GM19455 (cell line): ENCODE measurements at regions not wholly inside any gene's neighbourhood (a gene's known extent, or its start where the extent isn't known, plus 50 kb on each side); places are given as distances from the start of the nearest gene placed in this dataset.
A peak's percentile ranks its signal among the peaks of the same experiment; 100 is the strongest.

Experiments
- ATAC-seq: cut with Tn5 transposase; IDR thresholded peaks from one replicate; pipeline ENCODE4 v1.9.1; 2021; ENCODE audit not compliant: unreplicated experiment

DNA sequence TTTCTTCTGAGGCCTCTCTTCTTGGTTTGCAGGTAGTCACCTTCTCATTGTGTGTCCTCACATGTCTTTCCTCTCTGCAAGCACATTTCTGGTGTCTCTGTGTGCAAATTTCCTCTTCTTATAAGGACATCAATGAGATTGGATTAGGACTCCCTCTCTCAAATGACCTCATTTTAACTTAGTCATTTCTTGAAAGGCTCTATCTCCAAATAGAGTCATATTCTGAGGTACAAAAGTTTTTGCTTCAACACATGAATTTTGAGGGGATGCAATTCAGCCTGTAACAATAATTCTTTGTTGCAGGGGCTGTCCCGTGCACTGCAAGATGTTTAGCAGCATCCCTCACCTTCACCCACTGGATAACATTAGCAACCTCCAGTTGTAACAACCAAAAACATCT lies 115.0 kb upstream of the DCBLD2 start:
- no peak for ATAC-seq

DNA sequence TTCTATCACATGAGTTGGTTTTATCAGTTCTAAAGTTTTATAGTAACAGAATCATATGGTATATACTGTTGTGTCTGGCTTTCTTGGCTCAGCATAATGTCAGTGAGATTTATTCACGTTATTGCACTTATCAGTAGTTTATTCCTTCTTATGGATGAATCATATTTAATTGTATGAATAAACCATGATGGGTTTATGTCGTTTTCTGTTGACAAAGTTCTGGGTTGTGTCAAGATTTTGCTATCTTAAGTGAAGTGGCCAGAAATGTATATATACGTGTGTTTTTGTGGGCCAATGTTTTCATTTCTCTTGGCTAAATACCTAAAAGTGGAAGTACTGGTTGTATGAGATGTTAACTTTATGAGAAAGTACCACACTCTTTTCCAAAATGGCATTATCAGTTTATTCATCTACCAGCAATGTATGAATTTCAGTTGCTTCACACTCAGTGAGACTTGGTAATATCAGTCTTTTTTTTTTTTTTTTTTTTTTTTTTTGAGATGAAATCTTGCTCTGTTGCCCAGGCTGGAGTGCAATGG lies 112.4 kb upstream of the DCBLD2 start:
- no peak for ATAC-seq

DNA sequence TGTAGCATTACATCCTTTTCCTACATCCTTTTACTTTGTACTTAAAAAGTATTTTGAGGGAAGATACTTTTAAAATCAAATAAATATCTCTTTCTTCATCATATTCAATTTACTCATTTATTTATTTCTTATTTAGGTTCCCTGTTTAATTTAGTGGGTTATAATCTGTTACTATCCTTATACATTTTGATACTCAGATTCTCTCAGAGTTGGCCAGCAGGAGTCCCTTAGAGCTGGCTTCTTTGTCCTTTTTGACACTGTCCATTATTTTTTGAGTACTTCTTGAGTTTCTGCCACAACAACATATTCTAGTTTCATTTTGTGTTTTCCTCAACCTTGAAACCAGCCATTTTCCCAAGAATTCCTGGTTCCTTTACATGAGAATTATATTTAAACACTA lies 111.6 kb upstream of the DCBLD2 start:
- no peak for ATAC-seq

DNA sequence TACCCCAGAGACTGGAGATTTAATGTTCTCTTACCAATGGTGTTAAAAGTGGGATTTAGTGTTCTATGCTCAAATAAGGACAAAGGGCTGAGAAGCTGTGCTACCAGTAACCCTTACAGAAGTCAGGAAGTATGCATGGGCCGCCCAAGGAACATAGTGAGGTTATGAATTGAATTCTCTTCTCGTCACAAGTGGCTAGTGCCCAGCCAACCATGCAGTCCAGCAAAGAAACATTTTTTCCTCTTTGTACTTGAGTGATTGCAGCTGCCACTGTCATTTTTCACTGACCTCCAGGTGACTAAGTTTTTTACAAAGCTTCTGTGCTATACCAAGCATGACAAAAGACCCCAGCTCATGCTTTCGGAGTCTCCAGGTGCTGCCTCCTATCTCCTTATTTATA lies 110.6 kb upstream of the DCBLD2 start:
- peak; percentile 95 for ATAC-seq

DNA sequence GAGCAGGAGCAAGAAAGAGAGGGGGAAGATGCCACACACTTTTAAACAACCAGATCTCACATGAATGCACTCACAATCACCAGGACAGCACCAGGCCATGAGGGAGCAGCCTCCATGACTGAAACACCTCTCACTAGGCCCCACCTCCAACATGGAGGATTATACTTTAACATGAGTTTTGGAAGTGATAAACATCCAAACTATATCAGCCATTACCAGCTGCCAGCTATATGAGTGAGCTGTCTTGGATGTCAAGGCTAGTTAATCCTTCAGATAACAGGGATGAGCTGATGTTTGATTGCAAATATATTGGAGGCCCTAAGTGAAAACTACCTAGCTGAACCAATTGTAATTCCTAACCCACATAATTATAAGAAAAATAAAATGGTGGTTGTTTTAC lies 108.4 kb upstream of the DCBLD2 start:
- no peak for ATAC-seq

DNA sequence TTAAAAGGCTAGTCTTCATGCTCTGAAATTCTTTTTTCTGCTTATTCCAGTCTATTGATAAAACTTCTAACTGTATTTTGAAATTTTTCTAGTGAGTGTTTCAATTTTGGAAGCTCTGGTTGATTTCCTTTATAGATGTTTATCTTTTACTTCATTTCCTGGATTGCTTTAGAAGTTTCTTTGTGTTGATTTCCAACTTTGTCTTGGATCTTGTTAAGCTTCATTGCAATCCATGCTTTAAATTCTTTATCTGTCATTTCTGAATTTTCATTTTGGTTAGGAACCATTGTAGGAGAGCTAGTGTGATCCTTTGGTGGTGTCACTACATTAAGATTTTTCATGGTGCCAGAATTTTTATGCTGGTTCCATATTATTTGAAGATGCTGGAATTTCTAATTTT lies 105.2 kb upstream of the DCBLD2 start:
- no peak for ATAC-seq

DNA sequence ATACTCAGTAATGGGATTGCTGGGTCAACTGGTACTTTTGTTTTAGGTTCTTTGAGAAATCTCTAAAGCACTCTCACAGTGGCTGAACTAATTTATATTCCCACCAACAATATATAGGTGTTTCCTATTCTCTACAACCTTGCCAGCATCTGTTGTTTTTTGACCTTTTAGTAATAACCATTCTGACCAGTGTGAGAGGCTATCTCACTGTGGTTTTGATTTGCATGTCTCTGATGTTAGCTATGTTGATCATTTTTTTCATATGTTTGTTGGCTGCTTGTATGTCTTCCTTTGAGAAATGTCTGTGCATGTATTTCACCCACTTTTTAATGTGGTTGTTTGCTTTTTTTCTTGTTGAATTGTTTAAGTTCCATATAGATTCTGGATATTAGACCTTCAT lies 98.2 kb upstream of the DCBLD2 start:
- no peak for ATAC-seq

DNA sequence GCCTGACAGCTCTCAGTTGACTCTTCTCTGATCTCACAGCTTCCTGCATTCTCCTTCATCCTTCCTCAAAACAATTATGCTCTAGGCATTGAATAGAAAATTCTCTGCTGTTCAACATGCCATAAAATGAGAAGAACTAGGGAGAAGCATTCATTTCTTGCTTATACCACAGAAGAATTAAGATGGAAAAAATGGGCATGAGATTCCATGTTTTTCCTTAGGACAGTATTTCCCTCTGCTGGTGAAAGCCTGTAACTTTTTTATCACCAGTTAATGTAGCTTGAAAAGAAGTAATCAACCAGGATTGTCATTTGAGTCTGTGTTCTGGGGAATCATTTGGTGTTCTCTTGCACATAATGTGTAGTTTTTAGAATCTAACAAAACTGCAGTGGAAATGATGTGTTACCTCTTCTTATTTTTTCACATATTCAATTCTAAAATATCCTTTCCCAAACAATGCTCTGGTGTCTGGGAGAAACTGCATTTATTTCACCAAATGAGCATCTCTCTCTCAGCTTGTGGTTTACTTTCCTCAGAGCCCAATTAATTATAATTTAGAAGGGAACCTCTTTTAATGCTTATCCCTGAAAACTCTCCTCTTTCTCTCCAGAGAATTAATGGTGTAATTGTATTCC lies 92.8 kb upstream of the DCBLD2 start:
- ATAC-seq, result no peak

DNA sequence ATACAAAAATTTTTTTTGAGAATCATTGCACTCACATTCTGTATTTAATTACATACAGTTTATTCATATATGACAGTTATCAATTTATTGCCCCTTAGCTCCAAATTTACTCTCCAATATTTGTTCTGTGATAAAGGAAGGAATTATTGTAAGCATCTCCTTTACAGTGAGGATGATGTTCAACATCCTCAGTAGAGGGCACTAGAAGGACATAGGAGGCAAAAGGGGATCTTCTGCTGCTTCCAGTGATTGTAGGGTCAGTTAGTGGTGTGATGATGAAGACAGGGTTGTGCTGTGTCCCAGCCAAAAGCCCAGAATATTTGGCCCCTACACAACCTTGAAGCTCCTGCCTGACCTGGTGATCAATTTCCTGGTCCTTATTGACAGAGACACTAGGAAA lies 89.9 kb upstream of the DCBLD2 start:
- ATAC-seq, result no peak

DNA sequence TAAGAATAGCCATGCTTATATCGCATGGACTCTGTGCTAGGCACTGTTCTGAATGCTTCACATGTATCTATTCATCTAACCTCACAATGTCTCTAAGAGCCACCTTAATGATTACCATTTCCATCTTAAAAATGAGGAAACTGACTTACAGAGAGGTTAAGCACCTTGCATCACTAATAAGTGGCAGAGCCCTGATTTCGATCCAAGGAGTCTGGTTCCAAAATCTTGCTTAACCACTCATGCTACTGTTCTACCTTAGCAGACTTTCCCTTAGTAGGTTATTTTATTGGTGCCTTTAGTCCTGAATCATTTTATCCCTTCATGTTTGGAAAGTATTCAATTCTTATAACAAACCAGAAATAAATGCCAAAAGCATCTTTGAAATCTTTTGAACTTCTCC lies 89.2 kb upstream of the DCBLD2 start:
- ATAC-seq, result no peak

DNA sequence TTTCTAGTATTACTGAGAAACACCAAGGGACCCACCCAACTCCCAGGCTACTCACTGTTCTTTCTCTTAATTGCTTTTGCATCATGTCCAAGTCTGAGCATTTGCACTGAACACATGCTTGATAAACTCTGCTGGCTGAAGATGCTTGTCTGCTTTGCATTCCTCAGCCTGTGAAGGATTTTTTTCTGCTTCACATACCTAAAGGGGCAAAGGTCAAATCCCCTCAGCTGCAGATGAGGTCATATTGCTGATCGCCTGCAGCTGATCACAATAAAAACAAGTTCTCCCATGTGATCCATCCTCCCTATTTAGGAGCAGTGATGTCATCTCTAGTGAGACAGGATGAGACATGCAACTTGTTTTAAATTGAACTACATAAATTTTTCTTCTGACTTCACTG lies 84.6 kb upstream of the DCBLD2 start:
- ATAC-seq, result no peak

DNA sequence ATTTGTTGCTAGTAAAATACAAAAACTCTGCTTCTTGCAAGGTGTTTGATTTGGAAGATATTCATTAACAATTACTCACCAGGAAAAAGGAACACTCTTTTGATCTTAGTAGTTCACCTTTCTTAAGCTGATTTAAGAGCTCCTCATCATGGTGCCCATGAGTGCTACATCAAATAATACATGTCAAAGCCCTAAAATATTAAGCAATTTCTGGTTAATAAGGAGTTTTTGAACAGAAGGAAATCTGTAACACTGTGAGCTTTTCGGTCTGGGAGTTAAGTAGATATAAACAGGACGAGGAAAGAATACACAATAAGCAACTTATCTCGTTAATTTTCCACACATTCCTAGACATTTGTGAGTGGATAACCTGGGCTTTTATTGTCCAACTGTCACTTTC lies 83.9 kb upstream of the DCBLD2 start:
- no peak for ATAC-seq

DNA sequence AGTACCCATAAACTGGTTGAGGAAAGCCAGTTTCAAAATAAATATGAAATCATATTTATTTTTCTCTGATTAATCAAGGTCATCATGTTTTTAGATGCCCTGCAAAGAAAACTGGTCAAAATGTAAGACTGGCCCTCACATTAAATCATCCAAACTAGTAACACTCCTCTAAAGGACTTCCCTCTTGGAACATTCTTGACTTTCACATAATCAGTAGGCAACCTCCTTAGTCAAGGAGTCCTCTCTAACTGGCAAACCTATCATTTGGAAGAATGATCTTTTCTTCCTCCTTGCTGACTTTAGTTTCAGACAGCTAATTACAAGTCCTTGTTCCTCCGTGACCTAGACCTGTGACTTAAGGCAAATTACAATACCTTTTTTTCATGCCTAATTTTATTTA lies 82.5 kb upstream of the DCBLD2 start:
- ATAC-seq, result no peak

DNA sequence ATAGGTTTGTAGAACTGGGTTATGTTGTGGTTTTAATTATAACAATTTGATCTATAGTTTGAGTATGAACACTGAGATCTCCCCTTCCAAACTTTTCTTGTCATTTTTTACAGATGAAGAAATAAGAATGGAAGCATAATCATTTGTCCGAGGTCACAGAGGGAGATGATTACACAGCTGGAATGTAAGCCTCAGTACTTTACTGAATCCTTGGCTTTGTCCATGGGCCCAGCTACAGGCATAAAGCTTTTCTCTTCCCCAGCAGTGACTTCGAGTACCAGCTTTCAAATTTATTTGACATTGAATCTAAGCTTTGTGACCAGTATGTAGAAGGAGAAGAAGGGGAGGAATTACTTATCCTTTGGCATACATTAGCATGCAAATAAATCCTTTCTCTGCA lies 80.9 kb upstream of the DCBLD2 start:
- no peak for ATAC-seq

DNA sequence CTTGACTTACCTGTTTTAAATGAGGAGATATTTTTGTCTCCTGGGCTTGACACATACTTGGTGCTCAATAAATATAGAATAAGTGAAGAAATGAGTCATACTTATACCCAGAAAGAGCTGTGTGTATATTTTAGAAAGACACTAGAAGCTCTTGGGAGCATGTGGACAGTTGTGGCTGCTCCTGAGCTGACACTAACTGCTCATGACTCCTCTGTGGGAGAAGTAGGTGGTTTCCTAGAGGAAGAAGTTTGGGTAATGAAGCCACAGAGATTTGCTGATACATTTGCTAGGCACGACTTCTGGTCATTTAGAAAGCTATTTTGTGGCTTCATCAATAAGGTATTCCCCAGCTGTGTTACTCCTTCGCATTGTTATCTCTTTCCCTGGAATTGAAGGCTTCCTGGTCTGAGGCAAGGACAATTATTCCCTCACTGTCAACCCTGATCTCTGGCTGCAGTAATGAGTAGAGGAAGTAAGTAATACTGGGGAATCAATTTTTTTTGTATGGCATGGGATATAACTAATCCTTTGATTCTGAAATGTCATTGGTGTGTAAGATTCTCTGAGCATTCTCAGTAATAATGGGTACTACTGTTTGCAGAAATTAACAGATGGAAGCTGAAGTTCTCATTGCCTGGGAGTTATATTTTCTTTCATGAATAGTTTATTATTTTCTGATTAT lies 79.6 kb upstream of the DCBLD2 start:
- peak; percentile 86 for ATAC-seq

DNA sequence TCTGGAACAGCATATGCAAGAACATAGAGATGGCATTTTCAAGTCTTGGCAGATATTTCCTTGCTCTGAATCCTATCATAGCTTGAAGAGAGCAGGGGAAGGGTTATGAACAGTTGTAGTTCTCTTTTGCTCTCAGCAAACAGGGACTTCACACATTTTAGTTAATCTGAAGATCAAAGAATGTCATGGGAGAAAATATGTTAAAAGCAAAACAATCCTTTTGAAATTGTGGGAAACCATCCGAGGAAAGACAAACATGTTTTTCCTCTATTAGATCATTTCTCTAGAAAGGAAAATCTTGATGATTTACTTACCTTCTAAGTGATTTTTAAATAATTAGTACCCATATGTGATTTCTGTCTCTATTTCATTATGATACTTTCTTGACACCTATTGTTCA lies 77.8 kb upstream of the DCBLD2 start:
- ATAC-seq, result no peak

DNA sequence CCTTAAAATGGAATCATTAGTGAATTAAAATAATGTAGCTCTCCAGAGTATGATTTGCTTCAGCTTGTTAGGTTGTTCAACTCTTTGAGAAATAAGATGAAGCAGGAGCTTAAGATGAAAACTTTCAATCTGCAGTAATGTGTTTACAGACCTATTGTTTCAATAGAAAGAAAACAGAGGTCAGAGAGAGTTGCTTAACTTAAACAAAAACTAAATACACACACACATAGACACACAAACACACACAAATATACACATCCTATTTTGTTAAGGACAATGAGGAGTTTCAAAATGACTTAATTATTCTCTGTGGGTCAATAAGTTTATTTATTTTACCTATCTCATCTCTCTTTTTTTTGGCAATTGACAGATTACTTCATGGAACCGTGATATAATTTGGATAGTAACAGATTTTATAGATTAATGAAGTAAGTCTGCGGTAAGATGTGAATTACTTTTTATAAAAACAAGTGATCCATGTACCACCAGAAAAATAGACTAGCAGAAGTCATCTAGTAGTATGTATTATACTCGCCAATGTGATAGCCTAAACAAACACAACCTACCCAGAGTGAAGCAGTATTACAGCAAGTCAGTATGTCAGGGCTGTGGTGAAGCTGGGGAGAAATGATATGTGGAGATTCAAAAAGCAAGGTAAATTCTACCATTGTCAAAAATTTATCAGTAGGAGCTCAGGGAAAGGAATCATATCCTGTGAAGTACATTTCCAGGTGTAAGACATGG lies 76.7 kb upstream of the DCBLD2 start:
- ATAC-seq, result no peak

DNA sequence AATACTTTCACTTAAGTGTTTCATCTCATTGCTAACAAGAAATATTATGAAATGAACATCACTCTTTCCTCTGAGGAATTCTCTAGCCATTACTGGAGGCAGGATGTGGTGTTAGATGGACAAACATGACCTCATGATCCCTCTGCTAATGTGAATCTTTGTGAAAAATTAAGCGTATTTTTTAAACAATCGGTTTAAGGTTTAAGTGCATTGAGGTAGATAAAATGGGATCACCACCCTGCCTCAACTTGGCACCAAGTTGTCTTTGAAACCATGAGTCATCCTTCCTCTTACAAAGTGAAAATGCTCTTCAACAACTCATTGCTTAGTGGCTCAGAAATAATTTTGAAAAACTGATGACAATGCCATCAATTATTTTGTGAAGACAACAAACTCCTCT lies 76.0 kb upstream of the DCBLD2 start:
- no peak for ATAC-seq

DNA sequence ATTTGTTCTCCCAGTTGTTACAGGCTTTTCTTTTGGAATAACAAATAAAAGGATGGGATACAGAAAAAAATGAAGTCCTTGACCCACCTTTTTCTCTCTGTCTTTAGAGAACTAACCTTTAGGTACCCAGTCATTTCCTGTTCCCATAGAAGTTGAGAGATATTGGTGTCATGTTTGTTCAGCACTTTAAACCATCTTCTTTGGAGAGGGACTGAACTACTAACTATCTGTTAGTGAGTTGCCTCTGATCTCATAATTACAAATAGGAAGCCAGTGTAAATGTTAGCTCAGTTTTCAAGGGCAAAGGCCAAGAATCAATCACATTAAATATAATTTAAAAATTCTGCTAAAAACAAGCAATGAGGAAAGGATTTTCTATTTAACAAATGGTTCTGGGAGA lies 72.9 kb upstream of the DCBLD2 start:
- no peak for ATAC-seq

DNA sequence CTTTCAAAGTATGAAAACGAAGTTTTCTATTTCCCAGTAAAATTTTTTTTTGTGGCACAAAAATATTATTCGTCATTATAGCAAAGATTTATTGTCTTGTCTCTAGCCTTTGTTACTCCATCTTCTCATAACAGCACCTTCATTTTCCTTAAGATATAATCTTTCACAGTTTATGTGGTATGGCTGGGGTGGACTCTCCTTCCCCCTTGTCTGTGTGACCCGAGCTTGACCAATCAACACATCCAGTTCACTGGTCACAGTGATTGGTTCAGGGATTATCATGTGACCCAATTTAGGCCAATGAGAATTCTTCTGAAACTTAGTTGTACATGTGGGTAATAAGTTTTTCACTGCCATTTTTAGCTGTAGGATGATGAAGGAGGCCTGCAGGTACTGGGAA lies 71.2 kb upstream of the DCBLD2 start:
- ATAC-seq, result no peak

DNA sequence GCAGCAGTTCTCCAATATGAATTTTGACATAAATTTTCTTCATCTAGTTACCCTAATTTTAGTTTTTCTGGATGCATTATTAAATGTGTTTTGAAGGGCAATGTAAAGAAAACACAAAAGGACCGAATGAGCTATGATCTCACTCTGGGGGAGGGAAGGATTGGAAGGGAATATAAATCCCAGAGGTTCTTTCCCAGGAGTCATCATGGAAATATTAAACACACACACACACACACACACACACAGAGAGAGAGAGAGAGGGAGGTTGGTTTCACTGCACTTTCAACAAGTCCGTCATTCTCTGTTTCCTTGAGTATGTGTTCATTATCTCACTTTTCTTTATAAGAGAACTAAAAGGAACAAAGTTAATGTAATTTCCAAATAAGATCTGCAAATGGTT lies 70.7 kb upstream of the DCBLD2 start:
- ATAC-seq, result no peak

DNA sequence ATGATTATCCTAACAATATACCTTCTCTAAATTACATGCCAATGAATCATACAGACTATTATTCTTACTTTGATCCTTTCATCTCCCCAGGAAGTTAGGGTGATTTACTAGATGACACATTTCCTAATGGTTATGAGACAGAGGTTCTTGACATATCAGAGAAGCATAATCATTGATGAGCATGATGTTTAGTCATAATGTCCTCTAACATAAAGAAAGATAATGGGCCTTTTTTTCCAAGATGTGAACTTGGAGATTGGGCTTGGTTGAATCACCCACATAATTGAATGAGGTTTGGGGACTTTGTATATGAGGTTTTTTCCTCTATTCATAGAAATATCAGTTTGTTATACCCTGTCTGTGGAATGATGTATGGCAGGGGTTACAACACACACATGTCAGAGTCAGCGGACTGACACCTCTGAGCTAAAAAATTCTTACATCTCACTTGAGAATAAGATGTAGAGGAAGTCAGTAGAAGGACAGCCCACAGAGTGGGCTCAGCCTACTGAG lies 69.7 kb upstream of the DCBLD2 start:
- ATAC-seq, result no peak
